Esophagus muscularis mucosa (tissue), 4 donors: ENCODE measurements at regions not wholly inside any gene's neighbourhood (a gene's known extent, or its start where the extent isn't known, plus 50 kb on each side); places are given as distances from the start of the nearest gene placed in this dataset.

ENCODE experiments used
- DNase-seq: peaks from one replicate; pipeline ENCODE4 v3.0.0-alpha.2; 2017; ENCODE audit errors: extremely low spot score
- H3K27ac ChIP-seq, 4 donors: fragments of 200-600 bp; sonication (generic); replicated peaks in 1 of 4; 1 replicate in 3 of 4; 2 replicates in 1 of 4; pipeline ENCODE4 v1.5.1; 2016 to 2019; ENCODE audit warnings: mild to moderate bottlenecking in 1 of 4
- H3K27me3 ChIP-seq, 4 donors: fragments of 200-600 bp; sonication (generic); one replicate each; pipeline versions ENCODE4 v1.5.1 to v1.6.0; 2016 to 2019
- H3K36me3 ChIP-seq, 4 donors: fragments of 200-600 bp; sonication (generic); one replicate each; pipeline ENCODE4 v1.5.1; 2016 to 2019
- H3K4me1 ChIP-seq, 4 donors: fragments of 200-600 bp; sonication (generic); one replicate each; pipeline ENCODE4 v1.5.1; 2016 to 2019
- H3K4me3 ChIP-seq, 4 donors: fragments of 200-600 bp; sonication (generic); 1 replicate in 2 of 4; 2 replicates in 2 of 4; pipeline ENCODE4 v1.5.1; 2016 to 2019; ENCODE audit warnings: mild to moderate bottlenecking in 4 of 4, moderate library complexity in 1 of 4
- H3K9me3 ChIP-seq, 4 donors: fragments of 200-600 bp; sonication (generic); 1 replicate in 3 of 4; 2 replicates in 1 of 4; pipeline ENCODE4 v1.5.1; 2016 to 2019
- CTCF ChIP-seq, 3 experiments: fragments of 200-600 bp in 2 of 3; fragments of 450-650 bp in 1 of 3; sonication (generic) in 2 of 3; IDR thresholded peaks; one replicate each; pipeline ENCODE4 v1.5.1; 2017 to 2019; ENCODE audit warnings: antibody characterized with exemption in 3 of 3, mild to moderate bottlenecking in 2 of 3, moderate library complexity in 1 of 3
- EP300 ChIP-seq: sonication (generic); formaldehyde crosslinking; IDR thresholded peaks from one replicate; pipeline ENCODE4 v1.6.1; 2017; ENCODE audit warnings: antibody characterized with exemption
- POLR2A ChIP-seq: fragments of 450-650 bp; IDR thresholded peaks from one replicate; pipeline ENCODE4 v1.6.1; 2017; ENCODE audit warnings: antibody characterized with exemption, moderate library complexity, mild to moderate bottlenecking, low read depth
- POLR2AphosphoS5 ChIP-seq, 2 donors: sonication (generic); formaldehyde crosslinking; IDR thresholded peaks; one replicate each; pipeline ENCODE4 v1.6.1; 2017; ENCODE audit warnings: antibody characterized with exemption in 2 of 2
- WGBS: methylation state at CpG from one replicate; pipeline ENCODE4 v1.1.5; 2018; 5-methylcytosine and 5-hydroxymethylcytosine counted together
- intact Hi-C: fragments of 100-400 bp; cut with DNase I; formaldehyde crosslinking; loops from one replicate; pipeline ENCODE4 v1.15.1; 2023

- Histone ChIP-seq H3K36me3 (no peaks in the 10 kb centered on the region), H3K27me3 (no peaks in the 10 kb centered on the region), H3K4me1 (no peaks in the 10 kb centered on the region), H3K9me3 (peaks cover 0 to 8% (median 0%) of the 10 kb centered on the region in 4 donors), H3K27ac (no peak overlapping the region), H3K4me3 (no peak overlapping the region)
- WGBS, result 28% methylated on average over 6 of the region's 6 CpGs
- TF ChIP-seq EP300 (no peak), POLR2A (no peak), POLR2AphosphoS5 (IDR thresholded peaks at IDR 0.05) (no peak)
- intact Hi-C loops, result no loop called here
- no peak for DNase-seq
Observed at GRCh38 chr10:2475711-2476217, 591.6 kb upstream of the PFKP start.

- TF ChIP-seq POLR2AphosphoS5 (IDR thresholded peaks at IDR 0.05), result no peak
- Histone ChIP-seq H3K36me3 (no peaks in the 10 kb centered on the region), H3K27ac (no peak overlapping the region), H3K4me1 (no peaks in the 10 kb centered on the region), H3K27me3 (no peaks in the 10 kb centered on the region), H3K9me3 (peaks cover 0 to 8% (median 0%) of the 10 kb centered on the region in 4 donors), H3K4me3 (no peak overlapping the region)
- intact Hi-C loops, result no loop called here
- WGBS, result 63% methylated on average over 1 of the region's 1 CpG
- no peak for DNase-seq
Observed at GRCh38 chr10:2471811-2472210, 595.5 kb upstream of the PFKP start.

DNA sequence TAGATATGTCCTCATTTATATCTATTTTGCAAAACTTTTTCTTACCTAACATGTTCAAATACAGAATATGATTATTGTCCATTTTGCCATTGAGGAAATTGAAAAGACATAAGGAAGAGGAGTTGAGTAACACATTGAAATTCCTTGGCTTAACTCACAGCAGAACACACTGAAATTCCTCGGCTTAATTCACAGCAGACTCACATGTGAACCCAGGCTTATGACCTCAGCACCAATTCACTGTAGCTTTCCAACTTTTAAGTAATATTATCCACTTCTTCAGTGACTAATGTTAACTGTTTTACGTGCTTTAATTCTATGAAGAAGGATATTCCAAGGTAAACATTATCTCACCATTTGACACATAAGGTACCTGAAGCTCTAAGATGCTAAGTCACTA lies 597.5 kb upstream of the PFKP start:
- no peaks in the 10 kb centered on the region for H3K36me3 ChIP-seq
- no peak overlapping the region for H3K4me3 ChIP-seq
- H3K27ac ChIP-seq, result no peak overlapping the region
- intact Hi-C loops, result no loop called here
- 47% methylated on average over 2 of the region's 2 CpGs for WGBS
- no peak for DNase-seq
- no peak for TF ChIP-seq POLR2A
- TF ChIP-seq POLR2AphosphoS5 (IDR thresholded peaks at IDR 0.05), result no peak
- TF ChIP-seq CTCF (IDR thresholded peaks at IDR 0.05), result no peak
- TF ChIP-seq EP300, result no peak
- H3K9me3 ChIP-seq, result peaks cover 0 to 8% (median 2%) of the 10 kb centered on the region in 4 donors
- H3K4me1 ChIP-seq, result no peaks in the 10 kb centered on the region
- H3K27me3 ChIP-seq, result no peaks in the 10 kb centered on the region

GRCh38 chr10:2464483-2464882 lies 602.9 kb upstream of the PFKP start:
- H3K9me3 ChIP-seq, result peaks cover 0 to 10% (median 2%) of the 10 kb centered on the region in 4 donors
- no peak for DNase-seq
- no peaks in the 10 kb centered on the region for H3K36me3 ChIP-seq
- H3K27me3 ChIP-seq, result no peaks in the 10 kb centered on the region
- no peak for TF ChIP-seq POLR2AphosphoS5 (IDR thresholded peaks at IDR 0.05)
- no peak for TF ChIP-seq EP300
- no peak for TF ChIP-seq POLR2A
- no peak for TF ChIP-seq CTCF (IDR thresholded peaks at IDR 0.05)
- no peak overlapping the region for H3K27ac ChIP-seq
- intact Hi-C loops, result no loop called here
- no peak overlapping the region for H3K4me3 ChIP-seq
- H3K4me1 ChIP-seq, result no peaks in the 10 kb centered on the region

DNA sequence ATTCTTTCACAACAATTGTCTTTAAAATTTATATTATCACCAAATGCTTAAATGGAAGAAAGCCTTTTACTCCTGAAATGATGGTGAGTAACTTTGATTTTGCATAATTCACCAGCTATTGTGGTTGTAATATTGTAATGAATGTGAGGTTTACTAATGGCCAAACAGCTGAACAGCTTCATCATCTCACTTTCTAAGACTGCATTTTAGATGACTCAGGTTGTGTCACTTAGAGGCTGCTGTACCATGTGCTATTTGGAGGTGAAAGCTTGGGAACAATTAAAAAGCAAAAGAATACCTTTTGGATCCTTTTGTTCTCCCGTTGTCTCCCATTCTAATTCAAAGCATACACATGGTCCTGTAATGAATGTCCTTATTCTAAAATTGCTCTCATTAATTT lies 604.0 kb upstream of the PFKP start:
- intact Hi-C loops, result no loop called here
- Histone ChIP-seq H3K4me1 (no peaks in the 10 kb centered on the region), H3K9me3 (peaks cover 0 to 10% (median 6%) of the 10 kb centered on the region in 4 donors), H3K36me3 (no peaks in the 10 kb centered on the region), H3K27ac (no peak overlapping the region), H3K4me3 (no peak overlapping the region), H3K27me3 (no peaks in the 10 kb centered on the region)
- TF ChIP-seq EP300, result no peak
- TF ChIP-seq POLR2AphosphoS5 (IDR thresholded peaks at IDR 0.05), result no peak
- TF ChIP-seq CTCF (IDR thresholded peaks at IDR 0.05), result no peak
- no peak for TF ChIP-seq POLR2A
- no peak for DNase-seq
- WGBS, result 36% methylated on average over 1 of the region's 1 CpG

- DNase-seq, result no peak
Observed at GRCh38 chr10:2462581-2462980, 604.8 kb upstream of the PFKP start.

More at GRCh38 chr10:2462581-2462980, 604.8 kb upstream of the PFKP start:
- Histone ChIP-seq H3K27me3 (no peaks in the 10 kb centered on the region), H3K4me1 (no peaks in the 10 kb centered on the region), H3K4me3 (no peak overlapping the region), H3K9me3 (peaks cover 0 to 10% (median 6%) of the 10 kb centered on the region in 4 donors), H3K36me3 (no peaks in the 10 kb centered on the region), H3K27ac (no peak overlapping the region)
- no peak for TF ChIP-seq POLR2A
- no peak for TF ChIP-seq EP300
- TF ChIP-seq CTCF (IDR thresholded peaks at IDR 0.05), result no peak
- no peak for TF ChIP-seq POLR2AphosphoS5 (IDR thresholded peaks at IDR 0.05)
- intact Hi-C loops, result no loop called here
- 72% methylated on average over 1 of the region's 1 CpG for WGBS
